ENCODE measurements at regions not wholly inside any gene's neighbourhood (a gene's known extent, or its start where the extent isn't known, plus 50 kb on each side); places are given as distances from the start of the nearest gene placed in this dataset.

DNA sequence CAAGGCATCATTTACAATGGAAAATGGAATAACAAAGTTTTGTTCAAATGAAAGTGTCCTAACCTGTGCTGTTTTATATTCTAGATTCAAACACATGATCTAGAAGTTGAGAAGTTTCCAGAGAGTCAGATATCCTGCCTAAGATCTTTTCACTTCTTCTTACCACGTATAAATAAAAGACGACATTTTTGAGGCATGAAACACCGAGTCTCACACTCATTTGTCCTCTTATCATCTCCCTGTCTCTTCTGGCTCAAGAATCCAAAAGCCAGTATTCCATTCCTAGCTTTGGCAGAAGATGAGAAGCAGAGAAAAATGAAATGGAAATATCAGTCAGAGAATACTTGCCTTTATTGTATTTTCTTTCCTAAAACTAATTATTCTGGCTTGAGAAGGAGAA lies 738.6 kb upstream of the NR2F2 start:
- DNase-seq = no peak

DNA sequence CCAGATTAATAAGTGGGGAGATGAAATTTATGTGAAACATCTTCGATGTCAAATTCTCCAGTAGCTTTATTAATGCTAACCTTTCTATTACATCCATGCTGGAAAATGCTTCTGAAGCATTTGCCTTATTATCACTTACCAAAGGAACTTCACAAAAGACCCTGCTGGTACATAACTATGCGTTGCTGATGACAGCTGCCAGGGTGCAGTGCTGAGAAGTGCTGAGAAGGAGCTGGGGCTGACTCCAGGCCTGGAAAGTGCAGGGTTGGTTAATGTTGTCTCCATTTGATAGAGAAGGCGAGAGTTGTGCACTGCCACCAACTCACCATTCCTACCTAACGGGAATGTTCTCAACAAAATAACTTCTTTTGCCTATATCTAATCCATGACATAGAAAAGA lies 736.0 kb upstream of the NR2F2 start:
- no peak for DNase-seq

DNA sequence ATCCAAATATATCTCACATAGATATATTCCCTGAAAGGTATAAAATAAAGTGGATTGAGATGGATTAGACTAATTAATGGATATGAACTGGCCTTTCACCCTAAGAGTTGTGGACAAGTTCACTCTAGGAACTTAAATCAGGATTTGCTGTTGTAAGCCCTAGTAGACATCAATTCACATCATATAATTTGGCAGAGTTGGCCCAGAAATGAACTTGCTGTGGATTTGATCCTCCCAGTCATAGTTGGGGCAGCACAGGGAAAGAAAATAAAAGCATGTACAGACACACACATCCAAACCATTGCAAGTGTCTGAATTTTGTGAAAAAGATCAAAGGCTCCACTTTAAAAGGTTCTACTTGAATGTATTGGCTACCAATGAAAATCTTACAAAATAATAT lies 734.7 kb upstream of the NR2F2 start:
- DNase-seq = no peak

DNA sequence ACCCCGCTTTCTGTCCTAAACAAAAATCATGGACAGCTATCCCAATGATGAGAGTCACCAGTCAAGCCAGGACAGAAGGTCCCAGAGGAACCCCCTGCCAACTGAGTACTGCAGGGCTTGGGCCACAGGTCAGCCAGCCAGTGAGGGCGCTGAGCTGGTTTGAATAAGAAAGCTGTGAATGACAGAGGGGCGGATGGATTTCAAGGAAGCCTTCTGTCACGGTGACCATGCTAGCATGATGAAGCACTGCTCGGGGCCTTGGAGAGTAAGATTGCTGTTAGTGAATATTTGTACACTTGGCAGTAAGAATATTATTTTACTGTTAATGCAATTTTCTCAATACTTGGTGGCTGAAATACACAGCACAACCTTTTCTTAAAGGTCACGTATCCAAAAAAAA lies 734.0 kb upstream of the NR2F2 start:
- DNase-seq = no peak

DNA sequence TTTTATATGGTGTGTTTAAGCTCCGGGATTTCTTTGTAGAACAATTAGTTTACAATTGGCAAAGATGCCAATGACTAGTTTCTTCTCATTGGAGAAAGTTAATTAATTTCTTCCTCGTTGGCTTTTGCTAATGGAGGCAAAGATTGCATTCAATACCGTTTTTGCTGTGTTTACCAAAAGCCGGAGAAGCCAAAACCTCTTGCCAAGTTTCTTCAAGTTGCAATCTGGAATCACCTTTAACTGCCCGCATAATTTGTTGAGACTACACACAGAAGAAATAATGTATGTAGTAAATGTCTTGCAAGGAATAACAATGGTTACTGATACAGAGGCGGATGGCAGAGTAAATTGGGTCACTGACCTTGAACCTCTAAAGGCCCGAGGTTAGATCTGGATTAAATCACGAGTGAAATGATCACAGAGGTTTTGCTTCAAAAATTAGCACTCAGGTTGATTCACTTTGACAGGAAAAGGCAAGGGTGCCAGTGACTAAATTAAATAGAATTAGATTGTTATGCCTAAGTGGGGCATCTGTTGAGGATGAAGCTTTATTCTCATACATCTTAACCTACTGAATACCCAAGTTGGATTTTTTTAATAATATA lies 732.1 kb upstream of the NR2F2 start:
- DNase-seq = no peak

DNA sequence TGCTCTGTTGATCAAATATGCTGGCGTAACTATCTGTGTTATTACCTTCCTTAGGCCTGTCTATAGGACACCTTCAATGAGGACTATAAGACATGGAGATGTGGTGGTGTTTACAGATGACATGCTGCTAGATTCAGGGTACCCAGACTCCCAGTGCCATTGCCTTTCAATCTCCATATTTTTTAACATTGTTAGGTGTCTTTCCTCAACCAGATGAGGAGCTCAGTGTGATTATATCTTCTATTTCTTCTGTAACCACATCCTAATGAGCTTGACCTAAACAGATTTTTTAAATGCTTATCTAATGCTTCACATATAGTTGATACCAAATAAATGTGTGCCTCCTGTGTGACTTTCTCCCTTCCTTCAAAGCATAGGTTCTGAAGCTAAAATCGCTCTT lies 730.1 kb upstream of the NR2F2 start:
- no peak for DNase-seq

DNA sequence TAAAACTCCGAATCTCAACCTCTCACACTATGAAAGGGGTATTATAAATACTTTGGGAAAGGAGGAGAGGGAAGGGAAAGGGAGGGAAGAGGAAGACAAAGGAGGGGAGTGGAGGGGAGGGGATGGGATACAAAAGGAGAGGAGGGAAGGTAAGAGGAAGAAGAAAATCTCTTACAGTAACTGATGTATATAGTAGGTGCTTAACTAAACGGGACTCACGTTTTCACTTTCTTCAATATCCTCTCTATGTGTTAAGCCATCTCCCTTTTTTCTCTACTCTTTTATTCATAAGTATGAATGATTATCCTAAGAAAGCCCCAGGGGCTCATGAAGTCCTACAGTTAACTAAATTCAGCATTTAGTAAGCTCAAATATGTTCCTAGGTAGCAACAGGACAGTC lies 729.6 kb upstream of the NR2F2 start:
- no peak for DNase-seq

DNA sequence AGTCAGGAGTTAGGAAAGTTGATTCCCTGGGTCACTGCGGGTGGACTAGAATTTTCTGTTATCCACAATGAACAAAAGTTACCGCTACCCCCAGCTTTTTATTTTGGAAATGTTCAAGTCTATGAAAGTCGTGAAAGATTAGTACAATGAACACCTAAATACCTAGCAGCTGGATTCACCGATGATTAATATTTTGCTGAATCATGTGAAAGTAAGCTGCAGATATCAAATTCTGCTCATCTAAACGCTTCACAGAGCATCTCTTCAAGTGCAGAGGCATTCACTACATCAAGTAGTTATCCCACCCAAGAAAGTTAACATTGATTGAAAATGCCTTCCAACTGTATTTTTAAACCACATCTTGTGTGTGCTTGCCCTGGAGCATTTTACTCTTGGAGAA lies 729.0 kb upstream of the NR2F2 start:
- DNase-seq = no peak

DNA sequence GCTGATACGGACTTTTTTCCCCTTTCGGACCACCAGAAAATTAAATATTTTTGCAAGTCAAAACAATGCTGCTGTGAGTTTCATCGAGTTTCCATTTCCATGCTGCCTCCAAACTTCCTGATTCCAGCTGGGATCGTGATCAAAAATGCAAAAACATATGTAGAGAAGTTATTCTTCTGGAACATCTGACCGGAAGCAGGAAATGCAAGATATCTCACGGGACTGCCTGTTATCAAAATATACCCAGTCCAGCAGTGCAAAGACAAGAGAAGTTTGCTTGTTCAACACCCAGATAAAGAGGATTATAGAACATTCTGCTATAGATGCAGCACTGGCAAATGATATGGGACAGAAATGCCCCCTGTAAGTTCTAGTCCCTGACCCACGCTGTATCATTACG lies 726.7 kb upstream of the NR2F2 start:
- DNase-seq = no peak

DNA sequence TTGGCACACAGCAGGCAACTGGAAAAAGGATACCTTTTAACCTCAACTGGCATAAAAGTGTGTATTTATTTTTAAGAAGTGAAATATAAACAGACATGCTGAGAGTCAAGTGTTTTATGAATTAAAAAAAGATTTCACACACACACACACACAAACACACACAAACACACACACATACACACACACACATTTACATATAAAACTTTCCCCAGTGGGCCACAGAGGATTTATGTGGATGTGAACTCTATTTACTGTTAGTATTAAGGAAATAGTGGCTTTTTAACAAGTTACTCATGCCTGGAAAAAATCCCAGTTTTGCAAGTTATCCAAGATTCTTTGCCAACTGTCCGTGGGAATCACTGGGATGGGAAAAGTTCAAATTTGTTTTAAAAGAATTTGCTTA lies 725.9 kb upstream of the NR2F2 start:
- DNase-seq = no peak

DNA sequence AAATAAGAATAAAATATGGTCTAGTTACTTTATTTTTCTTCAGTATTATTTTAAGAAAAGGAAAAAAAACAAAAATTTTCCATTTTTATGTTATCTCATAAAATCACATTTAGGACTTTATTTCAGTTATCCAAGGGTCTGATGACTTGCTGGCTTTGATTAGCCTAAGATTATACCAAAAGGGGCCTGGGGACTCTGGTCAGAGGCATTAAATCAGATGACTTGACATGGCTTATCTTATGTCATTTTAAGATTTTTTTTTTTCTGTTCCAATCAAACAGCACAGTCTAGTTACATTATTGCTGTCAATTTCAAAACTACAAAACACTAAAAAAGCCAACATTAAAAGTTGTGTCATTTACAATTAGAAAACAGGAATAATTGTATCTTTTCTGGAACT lies 725.4 kb upstream of the NR2F2 start:
- no peak for DNase-seq

DNA sequence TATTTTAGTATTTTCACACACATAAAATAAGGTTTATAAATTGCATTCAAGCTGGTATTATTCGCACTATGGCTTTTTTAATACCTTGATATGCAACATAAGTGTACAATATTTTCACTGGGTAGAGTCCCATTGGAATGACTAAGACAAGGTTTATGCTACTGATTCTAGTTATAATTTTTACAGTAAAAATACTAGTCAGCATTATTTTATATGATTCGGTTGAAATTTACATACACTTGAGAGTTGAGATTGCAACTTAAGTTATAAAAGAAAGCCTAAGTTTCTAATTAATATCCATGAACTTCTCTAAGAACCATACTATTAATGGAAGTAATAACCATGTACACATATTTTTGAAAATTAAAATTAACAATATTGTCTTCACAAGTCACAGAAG lies 723.9 kb upstream of the NR2F2 start:
- DNase-seq = no peak

DNA sequence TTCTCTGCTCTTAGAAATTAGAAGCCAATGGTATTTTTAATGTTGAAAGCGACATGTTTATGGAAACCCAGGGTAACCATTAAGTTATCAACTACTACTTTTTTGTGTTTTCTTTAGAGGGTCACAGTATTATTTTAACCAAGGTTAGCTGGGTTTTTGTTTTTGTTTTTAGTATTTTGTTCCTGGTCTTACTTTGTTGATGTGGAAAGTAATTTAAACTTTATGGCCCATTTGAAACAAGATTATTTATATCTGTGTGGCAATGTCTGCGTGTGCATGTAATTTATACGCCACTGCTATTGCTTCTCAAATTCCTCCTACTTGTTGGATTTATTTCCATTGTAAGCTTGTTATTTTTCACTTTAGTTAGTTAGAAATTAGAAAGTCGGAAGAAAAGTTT lies 722.1 kb upstream of the NR2F2 start:
- no peak for DNase-seq

DNA sequence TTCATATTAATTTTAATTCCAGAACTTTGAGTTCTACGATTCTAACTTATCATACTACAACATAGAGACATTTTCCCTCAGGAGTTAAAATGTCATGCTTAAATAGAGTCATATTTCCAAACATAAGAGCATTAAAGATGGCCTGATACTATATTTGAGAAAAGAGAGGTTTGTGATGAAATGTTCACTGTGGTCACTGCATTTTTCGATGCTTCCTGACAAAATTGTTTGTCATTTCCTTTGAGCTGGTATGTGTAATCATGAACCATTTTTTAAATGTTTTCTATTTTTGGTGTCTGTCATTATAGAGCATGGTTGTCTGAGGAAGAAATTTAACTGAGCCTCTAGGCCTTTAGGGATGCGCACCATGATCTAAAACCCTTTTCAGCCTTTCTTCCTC lies 721.4 kb upstream of the NR2F2 start:
- DNase-seq = no peak

DNA sequence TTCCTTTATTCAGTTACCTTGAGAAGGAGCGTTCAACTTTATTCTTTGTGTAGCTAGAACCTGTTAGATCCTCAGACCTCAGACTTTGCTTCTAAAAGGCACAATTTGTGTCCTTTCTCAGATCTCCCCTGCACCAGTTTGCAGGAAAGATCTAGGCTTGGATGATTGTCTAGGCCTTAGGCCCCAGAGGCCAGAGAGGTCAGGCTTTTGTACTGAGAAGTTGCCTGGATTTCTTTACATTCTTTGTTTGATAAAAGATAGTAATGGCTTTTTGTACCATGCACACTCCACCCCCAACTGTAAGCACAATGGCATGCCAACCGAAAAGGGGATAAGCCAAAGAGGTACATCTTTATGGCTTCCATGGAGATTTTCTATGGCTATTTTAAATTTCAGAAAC lies 719.6 kb upstream of the NR2F2 start:
- no peak for DNase-seq

DNA sequence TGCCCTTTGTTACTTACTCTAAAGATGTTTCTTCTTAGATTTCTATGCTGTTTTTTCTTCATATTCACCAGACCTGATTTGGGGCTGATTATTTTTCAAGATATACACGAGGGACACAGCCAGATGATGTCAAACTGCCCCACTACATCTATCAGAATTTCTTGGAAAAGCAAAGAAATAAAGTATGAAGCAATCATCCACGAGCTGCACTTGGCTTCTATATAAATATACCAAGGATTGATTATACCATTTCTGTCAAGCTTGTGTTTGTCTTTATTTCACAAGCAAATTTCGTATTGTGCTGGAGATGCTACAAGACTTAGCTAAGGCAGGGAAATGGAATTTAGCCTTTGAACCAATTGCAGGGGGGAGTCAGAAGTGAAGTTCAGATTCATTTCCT lies 715.1 kb upstream of the NR2F2 start:
- DNase-seq = no peak

DNA sequence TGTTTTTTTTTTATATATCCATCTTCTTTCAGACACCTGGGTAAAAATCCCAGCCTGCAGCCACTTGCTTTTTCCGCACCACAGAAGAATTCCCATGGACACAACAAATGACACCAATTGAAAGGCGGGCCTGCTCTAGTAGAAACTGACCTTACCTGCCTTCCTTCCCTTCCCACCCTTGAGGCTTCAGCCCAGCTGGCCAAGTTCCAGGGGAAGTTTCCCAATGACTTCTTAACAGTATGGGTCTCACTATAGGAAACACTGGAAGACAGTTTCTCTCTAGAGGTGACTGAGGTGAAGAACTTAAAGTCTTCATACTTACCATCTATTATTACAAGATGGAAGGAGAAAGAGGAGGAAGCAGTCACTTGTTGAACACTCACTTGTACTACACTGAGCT lies 714.2 kb upstream of the NR2F2 start:
- no peak for DNase-seq

DNA sequence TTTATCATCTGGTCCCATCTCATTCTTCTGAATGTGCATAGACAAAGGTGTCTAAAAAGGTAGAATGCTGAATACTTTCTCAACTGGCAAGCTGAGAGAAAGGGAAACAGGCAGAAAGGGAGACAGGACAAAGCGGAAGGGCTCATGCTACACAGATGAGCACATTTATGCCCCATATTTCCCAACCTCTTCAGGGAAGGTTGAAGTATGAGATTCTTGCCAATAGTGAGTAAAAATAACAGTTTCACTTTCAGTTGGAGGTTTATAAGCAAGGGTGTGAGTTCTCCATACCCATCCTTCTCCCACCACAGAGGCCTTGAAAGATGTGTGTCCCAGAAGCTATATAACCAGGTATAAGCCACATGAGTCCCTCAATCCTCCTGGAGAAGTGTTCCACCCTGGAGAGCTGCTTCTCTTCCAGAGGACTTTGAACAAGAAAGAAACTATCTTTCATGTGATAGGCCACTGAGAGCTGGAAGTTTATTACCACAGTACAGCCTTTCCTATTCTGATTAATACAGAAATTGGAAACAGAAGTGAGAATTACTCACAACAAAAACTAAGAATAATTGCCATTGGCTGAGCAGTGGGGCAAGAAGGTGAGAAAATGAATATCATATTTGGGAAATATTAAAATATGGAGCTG lies 709.4 kb upstream of the NR2F2 start:
- DNase-seq = no peak

DNA sequence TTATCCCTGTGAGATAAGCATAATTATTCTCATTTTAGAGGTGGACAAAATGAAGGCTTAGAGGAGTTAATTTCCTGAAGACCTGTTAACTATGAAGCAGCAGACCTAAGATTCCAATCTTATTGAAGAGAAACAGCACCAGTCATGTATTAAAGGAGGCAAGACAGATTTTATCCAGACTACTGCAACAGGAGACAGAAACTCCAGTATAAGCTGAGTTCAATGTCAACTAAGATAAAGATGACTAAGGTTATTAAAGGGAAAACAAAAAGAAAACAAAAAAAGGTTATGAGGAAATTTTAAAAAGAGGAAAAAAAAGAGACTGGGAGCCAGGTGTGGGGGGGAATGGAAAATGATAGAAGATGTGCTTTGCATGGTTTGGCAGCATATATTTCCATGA lies 707.7 kb upstream of the NR2F2 start:
- no peak for DNase-seq

DNA sequence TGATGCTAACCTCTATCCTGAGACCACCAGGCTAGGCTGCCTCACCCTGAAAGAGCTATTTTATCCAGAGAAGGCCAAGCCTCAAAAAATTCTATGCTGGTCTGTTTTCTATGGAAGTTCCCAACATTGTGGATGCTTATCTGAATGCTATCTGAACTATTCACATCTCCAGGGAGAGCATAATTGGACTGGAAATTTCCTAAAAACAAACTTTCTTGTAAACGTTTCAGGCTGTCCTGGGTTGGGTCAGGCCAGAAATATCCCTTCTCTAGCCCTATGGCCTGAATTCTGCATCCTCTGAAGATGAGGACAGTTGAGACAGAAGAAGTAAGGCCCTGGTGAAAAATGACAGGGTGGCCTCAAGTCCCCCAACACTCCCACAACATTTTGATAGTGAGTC lies 706.4 kb upstream of the NR2F2 start:
- DNase-seq = no peak

DNA sequence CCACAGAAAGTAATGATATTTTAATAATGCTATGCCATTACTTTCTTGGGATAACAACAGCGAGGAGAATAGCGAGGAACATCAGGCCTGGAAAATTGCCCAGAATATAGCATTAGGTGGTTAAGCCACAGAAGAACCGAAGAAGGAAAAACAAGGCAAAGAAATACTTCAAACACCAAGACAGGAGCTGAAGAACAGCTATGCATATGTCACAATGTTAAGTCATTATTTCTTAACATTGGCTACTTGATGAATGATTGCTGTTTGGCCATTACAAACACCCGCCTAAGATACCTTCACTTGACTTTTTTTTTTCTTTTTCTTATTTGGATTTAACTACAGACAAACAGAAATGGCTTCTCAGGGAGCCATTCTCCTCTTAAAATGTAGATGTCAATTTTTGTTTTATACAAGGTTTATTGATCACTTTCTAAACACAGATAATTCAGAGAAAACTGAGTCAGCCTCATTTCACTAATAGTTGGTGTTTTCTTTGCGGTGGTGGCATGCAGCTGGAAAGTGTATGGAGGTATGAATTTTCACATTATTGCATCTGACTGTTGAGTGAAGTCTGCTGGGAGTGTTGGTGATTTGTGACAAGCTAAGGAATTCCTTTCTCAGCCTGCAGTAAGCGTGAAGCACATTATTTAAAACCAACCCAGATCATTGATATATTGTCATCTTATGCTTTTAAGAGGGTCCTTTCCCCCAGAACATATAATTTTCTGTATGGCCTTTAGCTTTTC lies 705.7 kb upstream of the NR2F2 start:
- no peak for DNase-seq

DNA sequence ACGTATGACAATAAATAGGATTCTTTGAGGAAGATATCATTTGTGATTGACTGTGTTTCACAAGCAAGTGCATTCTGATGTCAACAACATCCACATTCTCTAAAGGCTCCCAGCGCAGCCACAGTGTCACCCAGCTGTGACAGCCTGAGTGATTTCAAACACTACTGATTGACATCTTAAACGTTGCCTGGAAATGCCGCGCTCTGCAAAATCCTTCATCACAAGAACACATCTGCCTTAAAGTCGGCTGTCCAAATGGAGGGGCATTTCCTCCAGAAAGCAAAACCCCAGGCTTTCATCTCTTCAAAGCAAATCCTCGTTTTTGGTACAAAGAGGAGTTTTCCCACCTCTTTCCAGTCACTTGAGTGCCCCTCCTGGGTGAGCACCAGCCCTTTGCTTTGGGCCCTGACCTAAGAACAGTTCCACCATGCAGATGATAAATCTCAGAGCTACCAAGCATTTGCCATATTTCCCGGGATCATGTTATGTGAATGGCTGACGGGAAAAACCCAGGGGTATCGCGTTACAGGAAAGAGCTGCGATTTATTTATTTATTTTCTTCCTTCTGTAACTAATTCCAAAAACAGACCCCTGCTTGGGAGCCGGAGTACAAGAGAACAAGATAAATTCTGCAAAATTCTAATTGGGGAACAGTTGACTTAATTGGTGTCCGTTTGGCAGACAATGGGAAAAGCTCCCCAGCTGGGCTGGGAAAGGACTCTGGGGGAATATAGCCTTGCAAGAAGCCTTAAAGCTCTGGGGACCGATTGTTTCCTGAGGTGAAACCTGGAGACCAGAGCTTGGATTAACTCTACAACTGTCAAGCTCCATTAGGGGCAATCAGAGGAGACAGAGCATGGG lies 703.8 kb upstream of the NR2F2 start:
- no peak for DNase-seq

DNA sequence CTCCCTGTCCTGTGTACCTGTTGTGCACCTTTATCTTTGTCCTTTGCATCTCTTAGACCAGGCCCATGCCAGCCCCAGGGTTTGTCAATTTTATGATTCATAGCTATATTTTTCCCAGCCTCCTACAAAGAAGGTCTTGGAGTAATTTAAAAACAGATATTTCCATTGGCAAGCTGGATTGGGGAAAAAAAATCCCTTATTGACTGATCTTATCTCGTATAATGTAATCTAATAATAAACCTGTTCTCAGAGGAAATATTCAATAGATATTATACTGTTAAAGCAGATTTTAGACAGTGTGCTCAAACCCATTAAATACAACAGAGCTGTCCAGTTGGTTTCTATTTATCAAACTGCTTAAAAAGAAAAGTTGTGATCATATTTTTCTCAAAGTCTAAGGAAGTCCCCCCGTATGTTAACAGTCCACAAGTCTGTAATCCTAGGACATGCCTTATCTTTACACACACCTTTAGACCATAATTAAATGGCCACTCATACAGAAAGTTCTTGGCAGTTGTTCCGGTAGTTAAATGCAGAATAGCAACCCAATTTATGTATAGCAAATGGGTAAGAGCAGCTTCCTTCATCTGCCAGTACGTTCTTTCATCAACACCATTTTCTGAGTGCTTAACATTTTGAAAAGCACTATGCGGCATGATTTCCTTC lies 700.9 kb upstream of the NR2F2 start:
- DNase-seq = no peak
